ENCODE measurements at regions not wholly inside any gene's neighbourhood (a gene's known extent, or its start where the extent isn't known, plus 50 kb on each side); places are given as distances from the start of the nearest gene placed in this dataset.

DNA sequence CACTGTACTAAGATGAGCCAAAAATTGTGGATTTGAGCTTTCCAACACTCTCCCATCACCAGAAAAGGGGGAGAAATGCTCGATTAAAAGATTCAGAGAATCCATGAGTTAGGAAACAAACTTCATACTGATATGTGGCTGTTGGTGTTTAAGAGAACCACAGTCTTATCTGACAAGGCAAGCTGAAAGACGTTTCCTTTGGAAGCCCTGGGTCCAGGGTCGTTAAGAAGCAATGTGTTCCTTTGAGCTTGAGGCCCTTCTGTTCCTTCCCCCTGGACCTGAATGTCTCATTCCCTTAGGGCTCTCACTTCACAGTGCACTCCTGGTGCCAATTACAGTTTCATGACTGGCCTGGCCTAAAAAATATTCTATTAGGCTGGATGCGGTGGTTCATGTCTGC is 524.8 kb upstream of the PPP2R3A start:
- Histone ChIP-seq H3K36me3 (replicated peaks; ENCODE audit: low read depth, low read length) (no peaks in the 10 kb centered on the region), H4K20me1 (ENCODE audit: insufficient read depth, low read length) (no peaks in the 10 kb centered on the region), H3K27ac (ENCODE audit: low read length) (no peak overlapping the region), H3K79me2 (ENCODE audit: low read length) (no peaks in the 10 kb centered on the region), H3K4me2 (ENCODE audit: low read length) (no peak overlapping the region), H3K9me3 (ENCODE audit: insufficient read depth, low read length) (no peaks in the 10 kb centered on the region), H2AFZ (ENCODE audit: low read depth, low read length) (no peak overlapping the region), H3K4me1 (ENCODE audit: low read length) (no peaks in the 10 kb centered on the region), H3K4me3 (ENCODE audit: low read length) (no peak overlapping the region), H3K27me3 (ENCODE audit: low read depth, low read length) (peaks cover 9% of the 10 kb centered on the region), H3K9ac (ENCODE audit: low read length) (no peak overlapping the region)
- TF ChIP-seq, protein P1, sequence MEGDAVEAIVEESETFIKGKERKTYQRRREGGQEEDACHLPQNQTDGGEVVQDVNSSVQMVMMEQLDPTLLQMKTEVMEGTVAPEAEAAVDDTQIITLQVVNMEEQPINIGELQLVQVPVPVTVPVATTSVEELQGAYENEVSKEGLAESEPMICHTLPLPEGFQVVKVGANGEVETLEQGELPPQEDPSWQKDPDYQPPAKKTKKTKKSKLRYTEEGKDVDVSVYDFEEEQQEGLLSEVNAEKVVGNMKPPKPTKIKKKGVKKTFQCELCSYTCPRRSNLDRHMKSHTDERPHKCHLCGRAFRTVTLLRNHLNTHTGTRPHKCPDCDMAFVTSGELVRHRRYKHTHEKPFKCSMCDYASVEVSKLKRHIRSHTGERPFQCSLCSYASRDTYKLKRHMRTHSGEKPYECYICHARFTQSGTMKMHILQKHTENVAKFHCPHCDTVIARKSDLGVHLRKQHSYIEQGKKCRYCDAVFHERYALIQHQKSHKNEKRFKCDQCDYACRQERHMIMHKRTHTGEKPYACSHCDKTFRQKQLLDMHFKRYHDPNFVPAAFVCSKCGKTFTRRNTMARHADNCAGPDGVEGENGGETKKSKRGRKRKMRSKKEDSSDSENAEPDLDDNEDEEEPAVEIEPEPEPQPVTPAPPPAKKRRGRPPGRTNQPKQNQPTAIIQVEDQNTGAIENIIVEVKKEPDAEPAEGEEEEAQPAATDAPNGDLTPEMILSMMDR (IDR thresholded peaks at IDR 0.05; ENCODE audit: low read depth, low read length): no peak
- TF ChIP-seq EZH2phosphoT487 (IDR thresholded peaks at IDR 0.05; ENCODE audit: low read depth): no peak

DNA sequence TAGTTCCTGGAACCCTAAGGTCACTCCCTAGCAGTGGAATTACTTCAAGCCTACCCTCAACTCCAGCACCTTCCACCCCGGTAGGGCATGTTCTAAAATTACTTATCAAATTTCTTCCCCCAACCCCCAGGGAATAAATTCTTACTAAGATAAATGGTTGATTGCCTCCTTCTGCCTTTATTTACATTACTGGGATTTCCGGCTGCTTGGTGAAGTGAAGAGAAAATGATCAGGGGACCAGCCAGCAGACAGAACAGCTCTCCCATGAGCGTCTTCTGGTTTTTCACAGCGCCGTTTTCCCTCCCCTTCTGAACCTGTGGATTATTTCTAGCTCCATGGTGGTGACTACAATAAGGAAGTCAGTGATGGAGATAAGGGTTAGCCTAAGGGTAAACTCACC is 521.5 kb upstream of the PPP2R3A start:
- Histone ChIP-seq H3K4me1 (ENCODE audit: low read length) (no peaks in the 10 kb centered on the region), H3K79me2 (ENCODE audit: low read length) (no peaks in the 10 kb centered on the region), H3K36me3 (replicated peaks; ENCODE audit: low read depth, low read length) (no peaks in the 10 kb centered on the region), H3K9me3 (ENCODE audit: insufficient read depth, low read length) (no peaks in the 10 kb centered on the region), H4K20me1 (ENCODE audit: insufficient read depth, low read length) (no peaks in the 10 kb centered on the region), H3K9ac (ENCODE audit: low read length) (no peak overlapping the region), H3K4me3 (ENCODE audit: low read length) (no peak overlapping the region), H3K27me3 (ENCODE audit: low read depth, low read length) (peaks cover 13% of the 10 kb centered on the region), H2AFZ (ENCODE audit: low read depth, low read length) (no peak overlapping the region), H3K27ac (ENCODE audit: low read length) (no peak overlapping the region), H3K4me2 (ENCODE audit: low read length) (no peak overlapping the region)
- no peak for TF ChIP-seq EZH2phosphoT487 (IDR thresholded peaks at IDR 0.05; ENCODE audit: low read depth)
- TF ChIP-seq, protein P1 (IDR thresholded peaks at IDR 0.05; ENCODE audit: low read depth, low read length): no peak

DNA sequence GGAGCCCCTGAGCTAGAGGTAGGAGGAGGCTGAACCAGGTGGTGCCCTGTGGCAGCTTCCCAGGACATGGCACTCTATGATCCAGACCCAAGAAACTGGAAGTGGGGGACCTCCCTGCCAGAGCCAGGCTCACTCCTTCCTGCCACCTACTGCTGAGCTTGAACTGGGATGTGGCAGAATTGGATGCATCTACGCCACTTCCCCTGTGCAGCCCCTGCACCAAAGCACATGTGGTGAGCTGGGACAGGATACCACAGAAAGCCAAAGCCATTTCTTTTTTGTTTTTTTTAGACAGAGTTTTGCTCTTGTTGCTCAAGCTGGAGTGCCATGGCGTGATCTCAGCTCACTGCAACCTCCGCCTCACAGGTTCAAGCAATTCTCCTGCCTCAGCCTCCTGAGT is 518.0 kb upstream of the PPP2R3A start:
- no peak overlapping the region for H3K27ac ChIP-seq (ENCODE audit: low read length)
- TF ChIP-seq, protein P1 (IDR thresholded peaks at IDR 0.05; ENCODE audit: low read depth, low read length): no peak
- no peak for TF ChIP-seq EZH2phosphoT487 (IDR thresholded peaks at IDR 0.05; ENCODE audit: low read depth)

DNA sequence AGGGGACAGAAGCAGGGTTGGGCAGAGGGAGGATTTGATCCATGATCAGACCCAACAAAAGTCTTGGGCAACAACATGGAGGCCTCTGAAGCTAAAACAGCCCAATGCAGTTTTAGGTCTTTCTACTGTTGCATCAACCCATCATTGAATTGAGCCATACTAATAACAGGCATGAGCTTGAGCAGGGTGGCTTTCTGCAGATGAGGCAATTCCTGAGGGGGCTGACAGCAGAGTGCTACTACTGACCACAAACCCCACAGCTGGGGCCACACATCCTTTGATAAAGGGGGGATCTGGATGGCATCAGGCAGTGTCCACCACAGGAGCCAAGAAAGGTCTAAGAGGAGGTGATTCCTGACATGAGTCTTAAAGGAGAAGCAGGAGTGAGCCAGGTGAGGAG is 517.0 kb upstream of the PPP2R3A start:
- no peak overlapping the region for H3K9ac ChIP-seq (ENCODE audit: low read length)
- H3K4me1 ChIP-seq (ENCODE audit: low read length): no peaks in the 10 kb centered on the region
- no peak overlapping the region for H3K4me3 ChIP-seq (ENCODE audit: low read length)
- no peak overlapping the region for H3K4me2 ChIP-seq (ENCODE audit: low read length)
- no peaks in the 10 kb centered on the region for H3K36me3 ChIP-seq (replicated peaks; ENCODE audit: low read depth, low read length)
- H3K79me2 ChIP-seq (ENCODE audit: low read length): no peaks in the 10 kb centered on the region
- no peak overlapping the region for H3K27ac ChIP-seq (ENCODE audit: low read length)
- H3K27me3 ChIP-seq (ENCODE audit: low read depth, low read length): peaks cover 13% of the 10 kb centered on the region
- no peak overlapping the region for H2AFZ ChIP-seq (ENCODE audit: low read depth, low read length)
- no peaks in the 10 kb centered on the region for H4K20me1 ChIP-seq (ENCODE audit: insufficient read depth, low read length)
- TF ChIP-seq, protein P1 (IDR thresholded peaks at IDR 0.05; ENCODE audit: low read depth, low read length): no peak
- TF ChIP-seq EZH2phosphoT487 (IDR thresholded peaks at IDR 0.05; ENCODE audit: low read depth): no peak
- no peaks in the 10 kb centered on the region for H3K9me3 ChIP-seq (ENCODE audit: insufficient read depth, low read length)

More for the DNA sequence above, 518.0 kb upstream of the PPP2R3A start:
- H3K4me3 ChIP-seq (ENCODE audit: low read length): no peak overlapping the region
- H4K20me1 ChIP-seq (ENCODE audit: insufficient read depth, low read length): no peaks in the 10 kb centered on the region
- no peak overlapping the region for H3K4me2 ChIP-seq (ENCODE audit: low read length)
- H2AFZ ChIP-seq (ENCODE audit: low read depth, low read length): no peak overlapping the region
- peaks cover 13% of the 10 kb centered on the region for H3K27me3 ChIP-seq (ENCODE audit: low read depth, low read length)
- no peak overlapping the region for H3K9ac ChIP-seq (ENCODE audit: low read length)
- H3K4me1 ChIP-seq (ENCODE audit: low read length): no peaks in the 10 kb centered on the region
- H3K9me3 ChIP-seq (ENCODE audit: insufficient read depth, low read length): no peaks in the 10 kb centered on the region
- no peaks in the 10 kb centered on the region for H3K36me3 ChIP-seq (replicated peaks; ENCODE audit: low read depth, low read length)
- H3K79me2 ChIP-seq (ENCODE audit: low read length): no peaks in the 10 kb centered on the region
